A549 (cell line): ENCODE measurements at regions not wholly inside any gene's neighbourhood (a gene's known extent, or its start where the extent isn't known, plus 50 kb on each side); places are given as distances from the start of the nearest gene placed in this dataset.

ENCODE experiments used
- ATAC-seq, 2 experiments: fragments of 200-7000 bp in 1 of 2; fragments of >200 bp in 1 of 2; cut with Nextera tagmentation in 1 of 2; cut with Tn5 transposase in 1 of 2; 3 replicates each; pipeline versions ENCODE4 v1.8.0 to v1.9.1; 2018 to 2020; ENCODE audit warnings: mild to moderate bottlenecking in 1 of 2, moderate library complexity in 1 of 2
- CTCF ChIA-PET: fragments of 300-600 bp; sonication (Branson Sonifier 250); formaldehyde crosslinking; extraction: SDS; loops from one replicate; lab custom pipeline; 2021; ENCODE audit warnings: antibody characterized with exemption, inconsistent platforms; lab: Yijun Ruan, JAX
- POLR2A ChIA-PET: fragments of 350-600 bp; formaldehyde crosslinking; extraction: SDS; loops from one replicate; lab custom pipeline; 2021; ENCODE audit warnings: antibody characterized with exemption, inconsistent platforms; lab: Yijun Ruan, JAX
- DNase-seq, 2 experiments: peaks; one replicate each; pipeline versions ENCODE4 v3.0.0 to v3.0.0-alpha.2; 2011 to 2016; ENCODE audit warnings: low read depth in 1 of 2, low spot score in 1 of 2
- FAIRE-seq: peaks from 2 replicates; lab custom pipeline; 2011; peaks lifted over from hg19 to GRCh38; lab: Jason Lieb, UNC
- H3K27ac ChIP-seq, 2 experiments: fragments of >200 bp; sonication (Bioruptor Twin); formaldehyde crosslinking; 3 replicates each; pipeline ENCODE4 v1.5.1; 2016 to 2017
- H3K4me1 ChIP-seq: fragments of >200 bp; sonication (Bioruptor Twin); formaldehyde crosslinking; 3 replicates; pipeline ENCODE4 v1.6.1; 2016
- H3K4me2 ChIP-seq: fragments of >200 bp; sonication (Bioruptor Twin); formaldehyde crosslinking; 3 replicates; pipeline ENCODE4 v1.6.1; 2016
- H3K4me3 ChIP-seq: fragments of >200 bp; sonication (Bioruptor Twin); formaldehyde crosslinking; 3 replicates; pipeline ENCODE4 v1.5.1; 2016
- H3K9me3 ChIP-seq: fragments of >200 bp; sonication (Bioruptor Twin); formaldehyde crosslinking; 3 replicates; pipeline ENCODE4 v1.6.1; 2016
- CHD4 ChIP-seq: fragments of 200-600 bp; sonication (generic); IDR thresholded peaks from 2 replicates; pipeline ENCODE4 v1.6.1; 2016; ENCODE audit warnings: antibody characterized with exemption, mild to moderate bottlenecking, borderline replicate concordance
- FOSL2 ChIP-seq, 2 experiments: fragments of 450-650 bp in 1 of 2; fragments of >200 bp in 1 of 2; sonication (Bioruptor Twin) in 1 of 2; formaldehyde crosslinking; IDR thresholded peaks; 2 replicates each; pipeline versions ENCODE4 v1.5.0 to v1.6.1; 2016 to 2020; ENCODE audit warnings: mild to moderate bottlenecking in 1 of 2, moderate library complexity in 1 of 2
- FOXS1 ChIP-seq: fragments of 250-450 bp; sonication (Bioruptor Pico); IDR thresholded peaks from 2 replicates; pipeline ENCODE4 v1.5.0; 2020; ENCODE audit warnings: mild to moderate bottlenecking, moderate library complexity
- RAD21 ChIP-seq, 2 experiments: fragments of >200 bp in 1 of 2; sonication (Bioruptor Twin) in 1 of 2; formaldehyde crosslinking in 1 of 2; IDR thresholded peaks in 1 of 2; conservative IDR thresholded peaks in 1 of 2; 2 replicates in 1 of 2; 3 replicates in 1 of 2; pipeline ENCODE4 v1.6.1; 2012 to 2018; ENCODE audit warnings: inconsistent platforms in 1 of 2
- ZC3H11A ChIP-seq: fragments of 450-650 bp; IDR thresholded peaks from 2 replicates; pipeline ENCODE4 v1.6.1; 2014; ENCODE audit warnings: antibody characterized with exemption, mild to moderate bottlenecking
- WGBS: methylation state at CpG from one replicate; pipeline ENCODE4 v1.1.6; 2017; ENCODE audit errors: missing lambda C conversion rate; 5-methylcytosine and 5-hydroxymethylcytosine counted together
- TF ChIP-seq, protein P1 (sequence below): IDR thresholded peaks from 2 replicates; pipeline ENCODE4 v1.6.1; 2012; ENCODE audit warnings: low read depth, borderline replicate concordance
- TF ChIP-seq, protein P2 (sequence below): fragments of 250-450 bp; sonication (Bioruptor Pico); IDR thresholded peaks from 2 replicates; pipeline ENCODE4 v1.5.0; 2021; ENCODE audit warnings: mild to moderate bottlenecking, moderate library complexity, borderline replicate concordance
- TF ChIP-seq, protein P3 (sequence below): fragments of 200-600 bp; sonication (generic); IDR thresholded peaks from 2 replicates; pipeline ENCODE4 v1.6.1; 2016; ENCODE audit warnings: antibody characterized with exemption, mild to moderate bottlenecking, moderate library complexity

DNA sequence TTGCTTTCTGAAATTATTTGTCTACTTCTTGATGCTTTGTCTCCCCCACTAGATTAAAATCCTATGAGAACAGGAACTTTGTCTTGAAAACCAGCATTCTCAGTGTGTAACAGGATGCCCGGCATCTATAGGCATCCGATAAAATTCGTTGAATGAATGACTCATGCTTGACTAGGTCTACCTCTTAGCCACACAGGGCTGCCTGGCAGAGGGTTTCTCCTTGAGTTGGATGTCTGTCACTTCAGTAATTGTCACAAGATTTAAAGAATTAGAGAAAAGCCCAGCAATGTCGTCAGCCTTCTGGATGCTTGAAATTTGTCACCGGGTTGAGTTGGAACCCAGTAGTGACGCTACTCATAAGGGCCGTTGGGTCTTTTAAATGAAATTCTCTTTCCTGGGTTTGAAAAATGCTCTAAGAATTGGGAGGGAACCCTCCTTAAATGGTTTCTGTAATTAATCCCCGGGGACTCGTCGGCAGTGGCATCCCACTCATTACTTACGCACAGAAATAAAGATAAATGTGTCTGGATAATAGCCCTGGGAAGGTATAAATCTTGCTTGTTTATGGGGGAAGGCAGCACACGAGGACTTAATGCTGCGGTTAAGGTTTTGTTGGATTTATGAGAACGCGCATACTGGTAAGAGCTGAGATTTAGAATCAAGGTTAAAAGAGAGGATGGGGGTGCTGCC is 194.1 kb downstream of the AACS start:
- 37% methylated on average over 15 of the region's 15 CpGs for WGBS
- TF ChIP-seq, protein P1, sequence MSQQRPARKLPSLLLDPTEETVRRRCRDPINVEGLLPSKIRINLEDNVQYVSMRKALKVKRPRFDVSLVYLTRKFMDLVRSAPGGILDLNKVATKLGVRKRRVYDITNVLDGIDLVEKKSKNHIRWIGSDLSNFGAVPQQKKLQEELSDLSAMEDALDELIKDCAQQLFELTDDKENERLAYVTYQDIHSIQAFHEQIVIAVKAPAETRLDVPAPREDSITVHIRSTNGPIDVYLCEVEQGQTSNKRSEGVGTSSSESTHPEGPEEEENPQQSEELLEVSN, result no peak
- TF ChIP-seq FOXS1 (no peak), RAD21 (conservative IDR thresholded peaks at IDR 0.05 in 1 of 2, IDR thresholded peaks at IDR 0.05 in 1 of 2) (no peak)
- DNase-seq, result no peak
- FAIRE-seq, result no peak
- CTCF ChIA-PET, result no interaction called here
- H3K4me1 ChIP-seq, result no peaks in the 10 kb centered on the region
- ATAC-seq, result no peak
- POLR2A ChIA-PET, result no interaction called here
- H3K4me2 ChIP-seq, result no peak overlapping the region
- H3K9me3 ChIP-seq, result no peaks in the 10 kb centered on the region; the same call in 2 of the 3 replicates
- no peak overlapping the region for H3K27ac ChIP-seq
- no peak overlapping the region for H3K4me3 ChIP-seq

DNA sequence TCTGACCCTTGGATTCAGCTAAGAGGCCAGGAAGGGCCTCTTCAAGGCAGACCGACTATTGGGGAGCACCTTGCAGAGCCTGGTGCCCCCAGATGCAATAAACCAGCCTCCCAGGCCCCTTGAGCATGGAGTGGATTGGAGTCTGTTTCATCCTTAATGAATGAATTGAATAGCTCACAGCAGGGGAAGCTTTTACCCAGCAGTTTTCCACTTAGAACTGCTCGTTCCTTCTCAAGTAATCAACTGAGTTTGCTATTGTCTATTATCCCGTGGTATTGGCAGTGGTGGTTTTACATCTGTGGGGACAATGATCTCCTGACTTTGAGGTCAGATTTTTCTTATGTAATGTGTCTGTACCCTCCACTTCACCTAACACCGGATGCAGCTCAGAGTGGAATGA is 197.6 kb downstream of the AACS start:
- no peaks in the 10 kb centered on the region; the same call in 2 of the 3 replicates for H3K9me3 ChIP-seq
- CTCF ChIA-PET, result interaction anchor here (0.9 to 1.3 kb wide), 2 partner anchors 10 to 26 kb away, joined by 3 read pairs; no protein-coding TSS in a partner anchor
- FAIRE-seq (no peak), DNase-seq (no peak), ATAC-seq (no peak)
- POLR2A ChIA-PET, result no interaction called here
- no peak overlapping the region for H3K27ac ChIP-seq
- 0% methylated on average over 4 of the region's 4 CpGs for WGBS
- H3K4me2 ChIP-seq, result no peak overlapping the region
- no peak overlapping the region for H3K4me3 ChIP-seq
- TF ChIP-seq, protein P2, sequence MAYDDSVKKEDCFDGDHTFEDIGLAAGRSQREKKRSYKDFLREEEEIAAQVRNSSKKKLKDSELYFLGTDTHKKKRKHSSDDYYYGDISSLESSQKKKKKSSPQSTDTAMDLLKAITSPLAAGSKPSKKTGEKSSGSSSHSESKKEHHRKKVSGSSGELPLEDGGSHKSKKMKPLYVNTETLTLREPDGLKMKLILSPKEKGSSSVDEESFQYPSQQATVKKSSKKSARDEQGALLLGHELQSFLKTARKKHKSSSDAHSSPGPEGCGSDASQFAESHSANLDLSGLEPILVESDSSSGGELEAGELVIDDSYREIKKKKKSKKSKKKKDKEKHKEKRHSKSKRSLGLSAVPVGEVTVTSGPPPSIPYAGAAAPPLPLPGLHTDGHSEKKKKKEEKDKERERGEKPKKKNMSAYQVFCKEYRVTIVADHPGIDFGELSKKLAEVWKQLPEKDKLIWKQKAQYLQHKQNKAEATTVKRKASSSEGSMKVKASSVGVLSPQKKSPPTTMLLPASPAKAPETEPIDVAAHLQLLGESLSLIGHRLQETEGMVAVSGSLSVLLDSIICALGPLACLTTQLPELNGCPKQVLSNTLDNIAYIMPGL (CRISPR knock-in tag), result no peak
- H3K4me1 ChIP-seq, result no peaks in the 10 kb centered on the region

DNA sequence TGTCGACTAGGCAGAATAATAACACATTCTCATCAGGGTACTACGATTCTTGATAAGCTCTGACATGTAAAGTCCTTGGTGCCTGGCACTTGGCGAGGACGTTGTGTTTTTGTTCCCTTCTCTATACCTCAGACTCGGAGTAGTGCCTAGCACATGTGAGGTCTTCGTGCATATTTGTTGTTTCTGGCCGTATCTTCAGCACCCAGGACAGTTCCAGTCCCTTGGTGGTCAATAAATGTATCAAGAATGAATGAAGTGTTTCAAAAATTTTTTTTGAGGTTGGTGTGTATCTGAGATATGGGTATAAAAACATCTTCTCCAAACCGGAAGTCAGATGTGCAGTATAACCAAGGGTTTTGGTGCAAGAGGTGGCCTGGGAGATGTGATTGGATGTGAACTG is 198.2 kb downstream of the AACS start:
- Histone ChIP-seq H3K27ac (no peak overlapping the region), H3K4me1 (no peaks in the 10 kb centered on the region), H3K4me3 (no peak overlapping the region), H3K9me3 (no peaks in the 10 kb centered on the region; the same call in 2 of the 3 replicates), H3K4me2 (no peak overlapping the region)
- ATAC-seq (no peak), FAIRE-seq (no peak), DNase-seq (no peak)
- TF ChIP-seq ZC3H11A (no peak), CHD4 (no peak), FOSL2 (IDR thresholded peaks at IDR 0.05) (no peak), FOSL2 (CRISPR knock-in tag; IDR thresholded peaks at IDR 0.05) (no peak)
- TF ChIP-seq, protein P3, sequence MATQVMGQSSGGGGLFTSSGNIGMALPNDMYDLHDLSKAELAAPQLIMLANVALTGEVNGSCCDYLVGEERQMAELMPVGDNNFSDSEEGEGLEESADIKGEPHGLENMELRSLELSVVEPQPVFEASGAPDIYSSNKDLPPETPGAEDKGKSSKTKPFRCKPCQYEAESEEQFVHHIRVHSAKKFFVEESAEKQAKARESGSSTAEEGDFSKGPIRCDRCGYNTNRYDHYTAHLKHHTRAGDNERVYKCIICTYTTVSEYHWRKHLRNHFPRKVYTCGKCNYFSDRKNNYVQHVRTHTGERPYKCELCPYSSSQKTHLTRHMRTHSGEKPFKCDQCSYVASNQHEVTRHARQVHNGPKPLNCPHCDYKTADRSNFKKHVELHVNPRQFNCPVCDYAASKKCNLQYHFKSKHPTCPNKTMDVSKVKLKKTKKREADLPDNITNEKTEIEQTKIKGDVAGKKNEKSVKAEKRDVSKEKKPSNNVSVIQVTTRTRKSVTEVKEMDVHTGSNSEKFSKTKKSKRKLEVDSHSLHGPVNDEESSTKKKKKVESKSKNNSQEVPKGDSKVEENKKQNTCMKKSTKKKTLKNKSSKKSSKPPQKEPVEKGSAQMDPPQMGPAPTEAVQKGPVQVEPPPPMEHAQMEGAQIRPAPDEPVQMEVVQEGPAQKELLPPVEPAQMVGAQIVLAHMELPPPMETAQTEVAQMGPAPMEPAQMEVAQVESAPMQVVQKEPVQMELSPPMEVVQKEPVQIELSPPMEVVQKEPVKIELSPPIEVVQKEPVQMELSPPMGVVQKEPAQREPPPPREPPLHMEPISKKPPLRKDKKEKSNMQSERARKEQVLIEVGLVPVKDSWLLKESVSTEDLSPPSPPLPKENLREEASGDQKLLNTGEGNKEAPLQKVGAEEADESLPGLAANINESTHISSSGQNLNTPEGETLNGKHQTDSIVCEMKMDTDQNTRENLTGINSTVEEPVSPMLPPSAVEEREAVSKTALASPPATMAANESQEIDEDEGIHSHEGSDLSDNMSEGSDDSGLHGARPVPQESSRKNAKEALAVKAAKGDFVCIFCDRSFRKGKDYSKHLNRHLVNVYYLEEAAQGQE, result peak; percentile 66
- TF ChIP-seq, protein P2 (CRISPR knock-in tag), result no peak
- ChIA-PET CTCF (interaction anchor here (0.9 to 1.3 kb wide), 2 partner anchors 10 to 27 kb away, joined by 3 read pairs; no protein-coding TSS in a partner anchor), POLR2A (no interaction called here)
- 9% methylated on average over 8 of the region's 8 CpGs for WGBS
